ENCODE measurements at regions not wholly inside any gene's neighbourhood (a gene's known extent, or its start where the extent isn't known, plus 50 kb on each side); places are given as distances from the start of the nearest gene placed in this dataset.

DNA sequence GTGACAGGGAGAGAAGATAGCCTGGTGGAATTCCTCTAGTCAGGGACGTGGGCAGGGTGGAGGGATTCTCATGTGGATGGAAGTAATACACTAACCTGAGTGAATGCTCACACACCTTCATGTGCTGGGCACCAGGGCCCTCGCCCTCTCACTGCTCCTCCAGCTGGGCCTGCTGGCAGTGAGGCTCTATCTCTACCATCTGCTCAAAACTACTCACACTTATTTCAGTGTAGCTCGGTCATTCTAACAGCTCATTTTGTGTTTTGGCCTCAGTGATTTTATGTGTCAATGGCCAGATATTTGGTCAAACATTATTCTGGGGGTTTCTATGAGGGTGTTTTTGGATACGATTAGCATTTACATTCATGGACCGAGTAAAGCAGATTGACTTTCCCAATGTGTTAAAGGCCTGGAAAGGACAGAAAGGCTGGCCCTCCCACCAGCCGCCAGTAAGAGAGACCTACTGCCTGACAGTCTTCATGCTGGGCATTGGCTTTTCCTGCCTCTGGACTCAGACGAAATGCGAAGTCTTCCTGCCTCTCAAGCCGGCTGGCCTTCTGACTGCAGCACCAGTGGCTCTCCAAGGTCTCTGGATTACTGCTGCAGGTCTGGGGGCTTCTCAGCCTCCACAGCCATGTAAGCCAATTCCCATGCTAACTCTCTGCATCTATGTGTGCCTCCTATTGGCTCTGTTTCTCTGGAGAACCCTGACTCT, 335.4 kb downstream of the CXCL12 start:
- H3K27me3 ChIP-seq (ENCODE audit: control insufficient read depth in 1 of 2, insufficient read depth in 2 of 2, low read length in 2 of 2): no peaks in the 10 kb centered on the region
- H3K27ac ChIP-seq (ENCODE audit: low read depth in 2 of 2, low read length in 1 of 2): no peak overlapping the region
- no peak overlapping the region for H3K4me3 ChIP-seq (ENCODE audit: low read depth in 1 of 2, low read length in 2 of 2)
- no peaks in the 10 kb centered on the region for H3K9me3 ChIP-seq (ENCODE audit: control insufficient read depth in 2 of 2, insufficient read depth in 1 of 2, low read depth in 1 of 2, low read length in 1 of 2)
- 86 to 92% methylated on average over 9 of the region's 9 CpGs for WGBS, 2 donors
- H3K4me1 ChIP-seq (ENCODE audit: control insufficient read depth in 2 of 2, insufficient read depth in 2 of 2, low read length in 1 of 2): peaks cover 2 to 10% of the 10 kb centered on the region in 2 donors
- no peaks in the 10 kb centered on the region for H3K36me3 ChIP-seq (ENCODE audit: control insufficient read depth in 2 of 2, insufficient read depth in 2 of 2, low read length in 1 of 2)

GRCh38 chr10:44047361-44047760, 337.5 kb downstream of the CXCL12 start:
- Histone ChIP-seq H3K4me1 (ENCODE audit: control insufficient read depth in 2 of 2, insufficient read depth in 2 of 2, low read length in 1 of 2) (peaks cover 0 to 8% of the 10 kb centered on the region in 2 donors), H3K27me3 (ENCODE audit: control insufficient read depth in 1 of 2, insufficient read depth in 2 of 2, low read length in 2 of 2) (no peaks in the 10 kb centered on the region), H3K9me3 (ENCODE audit: control insufficient read depth in 2 of 2, insufficient read depth in 1 of 2, low read depth in 1 of 2, low read length in 1 of 2) (no peaks in the 10 kb centered on the region), H3K27ac (ENCODE audit: low read depth in 2 of 2, low read length in 1 of 2) (no peak overlapping the region), H3K4me3 (ENCODE audit: low read depth in 1 of 2, low read length in 2 of 2) (no peak overlapping the region), H3K36me3 (ENCODE audit: control insufficient read depth in 2 of 2, insufficient read depth in 2 of 2, low read length in 1 of 2) (no peaks in the 10 kb centered on the region)
- 43 to 49% methylated on average over 12 of the region's 12 CpGs for WGBS, 2 donors

GRCh38 chr10:44046605-44047004, 338.3 kb downstream of the CXCL12 start:
- peak overlapping the region in 1 of 2 donors; percentile 13 for H3K27ac ChIP-seq (ENCODE audit: low read depth in 2 of 2, low read length in 1 of 2)
- no peak overlapping the region for H3K4me3 ChIP-seq (ENCODE audit: low read depth in 1 of 2, low read length in 2 of 2)
- H3K27me3 ChIP-seq (ENCODE audit: control insufficient read depth in 1 of 2, insufficient read depth in 2 of 2, low read length in 2 of 2): no peaks in the 10 kb centered on the region
- H3K9me3 ChIP-seq (ENCODE audit: control insufficient read depth in 2 of 2, insufficient read depth in 1 of 2, low read depth in 1 of 2, low read length in 1 of 2): no peaks in the 10 kb centered on the region
- H3K4me1 ChIP-seq (ENCODE audit: control insufficient read depth in 2 of 2, insufficient read depth in 2 of 2, low read length in 1 of 2): peaks cover 0 to 8% of the 10 kb centered on the region in 2 donors
- no peaks in the 10 kb centered on the region for H3K36me3 ChIP-seq (ENCODE audit: control insufficient read depth in 2 of 2, insufficient read depth in 2 of 2, low read length in 1 of 2)
- WGBS, 2 donors: 29 to 42% methylated on average over 5 of the region's 5 CpGs

GRCh38 chr10:44045020-44045419, 339.9 kb downstream of the CXCL12 start:
- Histone ChIP-seq H3K4me3 (ENCODE audit: low read depth in 1 of 2, low read length in 2 of 2) (no peak overlapping the region), H3K36me3 (ENCODE audit: control insufficient read depth in 2 of 2, insufficient read depth in 2 of 2, low read length in 1 of 2) (no peaks in the 10 kb centered on the region), H3K27ac (ENCODE audit: low read depth in 2 of 2, low read length in 1 of 2) (no peak overlapping the region), H3K27me3 (ENCODE audit: control insufficient read depth in 1 of 2, insufficient read depth in 2 of 2, low read length in 2 of 2) (no peaks in the 10 kb centered on the region), H3K4me1 (ENCODE audit: control insufficient read depth in 2 of 2, insufficient read depth in 2 of 2, low read length in 1 of 2) (peaks cover 0 to 8% of the 10 kb centered on the region in 2 donors), H3K9me3 (ENCODE audit: control insufficient read depth in 2 of 2, insufficient read depth in 1 of 2, low read depth in 1 of 2, low read length in 1 of 2) (no peaks in the 10 kb centered on the region)
- 51 to 66% methylated on average over 6 of the region's 6 CpGs for WGBS, 2 donors

DNA sequence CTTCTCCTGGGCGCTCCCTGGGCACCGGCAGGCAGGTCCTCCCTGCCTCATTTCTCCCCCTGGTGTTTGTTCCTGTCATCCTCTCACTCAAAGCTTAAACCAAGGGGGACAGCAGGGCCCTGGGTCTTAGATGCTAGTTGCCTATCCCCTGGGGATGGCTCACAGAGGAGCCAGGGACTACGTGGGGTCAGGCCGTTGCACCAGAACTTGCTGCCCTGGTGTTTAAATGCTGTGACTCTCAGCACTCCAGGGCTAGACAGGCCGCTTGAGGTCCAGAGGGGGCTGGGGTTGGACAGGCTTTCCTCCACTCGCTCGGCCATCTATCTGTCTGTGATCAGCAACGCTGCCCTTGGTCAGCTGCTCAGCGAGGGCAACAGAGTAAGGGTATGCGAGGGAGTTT, 340.3 kb downstream of the CXCL12 start:
- no peak overlapping the region for H3K27ac ChIP-seq (ENCODE audit: low read depth in 2 of 2, low read length in 1 of 2)
- 82 to 83% methylated on average over 10 of the region's 10 CpGs for WGBS, 2 donors

GRCh38 chr10:44043646-44044375, 341.1 kb downstream of the CXCL12 start:
- Histone ChIP-seq H3K36me3 (ENCODE audit: control insufficient read depth in 2 of 2, insufficient read depth in 2 of 2, low read length in 1 of 2) (no peaks in the 10 kb centered on the region), H3K4me3 (ENCODE audit: low read depth in 1 of 2, low read length in 2 of 2) (no peak overlapping the region), H3K9me3 (ENCODE audit: control insufficient read depth in 2 of 2, insufficient read depth in 1 of 2, low read depth in 1 of 2, low read length in 1 of 2) (no peaks in the 10 kb centered on the region), H3K27ac (ENCODE audit: low read depth in 2 of 2, low read length in 1 of 2) (no peak overlapping the region), H3K27me3 (ENCODE audit: control insufficient read depth in 1 of 2, insufficient read depth in 2 of 2, low read length in 2 of 2) (no peaks in the 10 kb centered on the region), H3K4me1 (ENCODE audit: control insufficient read depth in 2 of 2, insufficient read depth in 2 of 2, low read length in 1 of 2) (peaks cover 0 to 8% of the 10 kb centered on the region in 2 donors)
- 84 to 89% methylated on average over 14 of the region's 14 CpGs for WGBS, 2 donors

More for the DNA sequence above, 340.3 kb downstream of the CXCL12 start:
- Histone ChIP-seq H3K27me3 (ENCODE audit: control insufficient read depth in 1 of 2, insufficient read depth in 2 of 2, low read length in 2 of 2) (no peaks in the 10 kb centered on the region), H3K9me3 (ENCODE audit: control insufficient read depth in 2 of 2, insufficient read depth in 1 of 2, low read depth in 1 of 2, low read length in 1 of 2) (no peaks in the 10 kb centered on the region), H3K36me3 (ENCODE audit: control insufficient read depth in 2 of 2, insufficient read depth in 2 of 2, low read length in 1 of 2) (no peaks in the 10 kb centered on the region), H3K4me3 (ENCODE audit: low read depth in 1 of 2, low read length in 2 of 2) (no peak overlapping the region), H3K4me1 (ENCODE audit: control insufficient read depth in 2 of 2, insufficient read depth in 2 of 2, low read length in 1 of 2) (peaks cover 0 to 8% of the 10 kb centered on the region in 2 donors)

GRCh38 chr10:44042926-44043602, 341.8 kb downstream of the CXCL12 start:
- Histone ChIP-seq H3K36me3 (ENCODE audit: control insufficient read depth in 2 of 2, insufficient read depth in 2 of 2, low read length in 1 of 2) (no peaks in the 10 kb centered on the region), H3K4me3 (ENCODE audit: low read depth in 1 of 2, low read length in 2 of 2) (no peak overlapping the region)

DNA sequence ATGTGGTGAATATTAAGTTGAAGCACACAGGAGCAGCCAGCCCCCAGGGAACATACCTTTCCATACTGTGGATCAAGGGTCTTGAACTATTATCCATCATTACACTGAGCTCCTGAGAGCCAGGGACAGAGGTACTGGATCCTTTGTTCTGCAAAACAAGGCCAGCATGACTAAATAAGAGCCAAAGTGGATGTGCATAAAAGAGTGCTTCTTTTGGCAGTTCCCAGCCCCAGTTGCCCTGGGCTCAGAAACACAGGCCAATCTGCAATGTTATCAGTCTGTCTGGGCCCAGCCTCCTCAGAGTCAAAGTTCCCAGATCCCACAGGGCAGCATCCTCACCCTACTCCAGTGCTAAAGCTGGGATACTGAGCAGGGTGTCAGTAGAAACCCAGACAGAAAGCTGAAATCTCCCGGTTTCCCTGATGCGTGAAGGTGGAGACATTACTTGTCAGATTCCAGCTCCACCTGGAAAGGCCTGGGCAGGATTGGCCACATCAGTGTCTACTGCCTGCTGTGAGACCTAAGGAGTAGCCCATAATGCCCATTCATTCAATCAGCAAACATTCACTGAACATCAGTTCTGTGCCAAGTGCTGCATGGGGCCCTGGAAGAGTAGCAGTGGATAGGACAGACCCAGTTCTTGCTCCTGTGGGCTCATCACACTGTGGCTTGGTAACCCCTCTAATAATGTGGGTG, 342.7 kb downstream of the CXCL12 start:
- no peak overlapping the region for H3K4me3 ChIP-seq (ENCODE audit: low read depth in 1 of 2, low read length in 2 of 2)
- H3K4me1 ChIP-seq (ENCODE audit: control insufficient read depth in 2 of 2, insufficient read depth in 2 of 2, low read length in 1 of 2): peaks cover 0 to 5% of the 10 kb centered on the region in 2 donors
- no peak overlapping the region for H3K27ac ChIP-seq (ENCODE audit: low read depth in 2 of 2, low read length in 1 of 2)
- 91 to 96% methylated on average over 2 of the region's 2 CpGs for WGBS, 2 donors
- H3K36me3 ChIP-seq (ENCODE audit: control insufficient read depth in 2 of 2, insufficient read depth in 2 of 2, low read length in 1 of 2): no peaks in the 10 kb centered on the region
- H3K27me3 ChIP-seq (ENCODE audit: control insufficient read depth in 1 of 2, insufficient read depth in 2 of 2, low read length in 2 of 2): no peaks in the 10 kb centered on the region
- no peaks in the 10 kb centered on the region for H3K9me3 ChIP-seq (ENCODE audit: control insufficient read depth in 2 of 2, insufficient read depth in 1 of 2, low read depth in 1 of 2, low read length in 1 of 2)

More at GRCh38 chr10:44042926-44043602, 341.8 kb downstream of the CXCL12 start:
- Histone ChIP-seq H3K27ac (ENCODE audit: low read depth in 2 of 2, low read length in 1 of 2) (no peak overlapping the region), H3K9me3 (ENCODE audit: control insufficient read depth in 2 of 2, insufficient read depth in 1 of 2, low read depth in 1 of 2, low read length in 1 of 2) (no peaks in the 10 kb centered on the region), H3K27me3 (ENCODE audit: control insufficient read depth in 1 of 2, insufficient read depth in 2 of 2, low read length in 2 of 2) (no peaks in the 10 kb centered on the region), H3K4me1 (ENCODE audit: control insufficient read depth in 2 of 2, insufficient read depth in 2 of 2, low read length in 1 of 2) (peaks cover 0 to 8% of the 10 kb centered on the region in 2 donors)
- 75 to 77% methylated on average over 9 of the region's 9 CpGs for WGBS, 2 donors

DNA sequence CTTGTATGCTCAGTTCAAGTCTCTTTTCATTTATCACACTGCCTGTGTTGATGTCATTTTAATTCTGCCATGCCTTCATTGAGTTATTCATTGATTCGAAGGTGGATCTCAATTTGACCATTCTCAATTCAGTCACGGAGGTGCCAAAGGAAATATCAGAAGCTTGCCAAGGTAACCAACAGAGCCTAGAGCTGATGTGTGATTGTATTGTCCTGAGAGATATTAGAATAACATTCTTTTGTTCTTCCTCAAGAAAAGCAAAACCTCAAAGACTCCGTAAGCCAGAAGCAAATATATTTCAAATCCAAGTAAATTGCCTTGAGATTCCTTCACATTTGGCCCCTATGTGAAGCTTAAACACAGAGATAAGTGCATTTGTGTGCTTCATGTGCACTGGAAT, 345.3 kb downstream of the CXCL12 start:
- H3K4me1 ChIP-seq (ENCODE audit: control insufficient read depth in 2 of 2, insufficient read depth in 2 of 2, low read length in 1 of 2): no peaks in the 10 kb centered on the region
- H3K4me3 ChIP-seq (ENCODE audit: low read depth in 1 of 2, low read length in 2 of 2): no peak overlapping the region
- no peak overlapping the region for H3K27ac ChIP-seq (ENCODE audit: low read depth in 2 of 2, low read length in 1 of 2)
- H3K27me3 ChIP-seq (ENCODE audit: control insufficient read depth in 1 of 2, insufficient read depth in 2 of 2, low read length in 2 of 2): no peaks in the 10 kb centered on the region
- WGBS, 2 donors: 42 to 54% methylated on average over 3 of the region's 3 CpGs
- H3K9me3 ChIP-seq (ENCODE audit: control insufficient read depth in 2 of 2, insufficient read depth in 1 of 2, low read depth in 1 of 2, low read length in 1 of 2): no peaks in the 10 kb centered on the region
- no peaks in the 10 kb centered on the region for H3K36me3 ChIP-seq (ENCODE audit: control insufficient read depth in 2 of 2, insufficient read depth in 2 of 2, low read length in 1 of 2)
